ENCODE measurements at regions not wholly inside any gene's neighbourhood (a gene's known extent, or its start where the extent isn't known, plus 50 kb on each side); places are given as distances from the start of the nearest gene placed in this dataset.

DNA sequence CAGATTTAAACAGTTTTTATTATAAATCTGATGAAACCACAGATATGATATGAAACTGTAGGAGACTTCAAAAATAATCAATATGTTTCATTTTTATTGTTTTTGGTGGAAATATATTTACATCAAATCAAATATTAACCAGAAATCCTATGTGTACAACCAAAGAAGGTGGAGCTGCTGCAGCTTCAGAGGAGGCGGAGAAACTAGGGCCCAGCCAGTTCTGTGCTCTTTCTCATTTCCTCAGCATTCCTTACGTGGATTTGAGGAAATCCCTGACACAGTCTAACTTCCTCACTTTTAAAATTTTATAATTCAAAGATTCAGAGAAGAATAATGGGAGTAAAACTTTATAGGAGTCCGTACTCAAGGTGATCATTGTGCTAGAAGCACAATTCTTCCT is 610.7 kb upstream of the CPXCR1 start:
- TF ChIP-seq CTCF (conservative IDR thresholded peaks at IDR 0.05; ENCODE audit: low read depth in 2 of 2) (no peak), POLR2AphosphoS5 (IDR thresholded peaks at IDR 0.05; ENCODE audit: low read depth) (no peak), CREB1 (CRISPR knock-in tag; IDR thresholded peaks at IDR 0.05; ENCODE audit: low read depth) (no peak), EZH2phosphoT487 (IDR thresholded peaks at IDR 0.05; ENCODE audit: unreplicated experiment) (no peak), STAT1 (IDR thresholded peaks at IDR 0.05; ENCODE audit: unreplicated experiment) (no peak), EZH2 (IDR thresholded peaks at IDR 0.05; ENCODE audit: low read depth, unreplicated experiment) (no peak)
- TF ChIP-seq, protein P1, sequence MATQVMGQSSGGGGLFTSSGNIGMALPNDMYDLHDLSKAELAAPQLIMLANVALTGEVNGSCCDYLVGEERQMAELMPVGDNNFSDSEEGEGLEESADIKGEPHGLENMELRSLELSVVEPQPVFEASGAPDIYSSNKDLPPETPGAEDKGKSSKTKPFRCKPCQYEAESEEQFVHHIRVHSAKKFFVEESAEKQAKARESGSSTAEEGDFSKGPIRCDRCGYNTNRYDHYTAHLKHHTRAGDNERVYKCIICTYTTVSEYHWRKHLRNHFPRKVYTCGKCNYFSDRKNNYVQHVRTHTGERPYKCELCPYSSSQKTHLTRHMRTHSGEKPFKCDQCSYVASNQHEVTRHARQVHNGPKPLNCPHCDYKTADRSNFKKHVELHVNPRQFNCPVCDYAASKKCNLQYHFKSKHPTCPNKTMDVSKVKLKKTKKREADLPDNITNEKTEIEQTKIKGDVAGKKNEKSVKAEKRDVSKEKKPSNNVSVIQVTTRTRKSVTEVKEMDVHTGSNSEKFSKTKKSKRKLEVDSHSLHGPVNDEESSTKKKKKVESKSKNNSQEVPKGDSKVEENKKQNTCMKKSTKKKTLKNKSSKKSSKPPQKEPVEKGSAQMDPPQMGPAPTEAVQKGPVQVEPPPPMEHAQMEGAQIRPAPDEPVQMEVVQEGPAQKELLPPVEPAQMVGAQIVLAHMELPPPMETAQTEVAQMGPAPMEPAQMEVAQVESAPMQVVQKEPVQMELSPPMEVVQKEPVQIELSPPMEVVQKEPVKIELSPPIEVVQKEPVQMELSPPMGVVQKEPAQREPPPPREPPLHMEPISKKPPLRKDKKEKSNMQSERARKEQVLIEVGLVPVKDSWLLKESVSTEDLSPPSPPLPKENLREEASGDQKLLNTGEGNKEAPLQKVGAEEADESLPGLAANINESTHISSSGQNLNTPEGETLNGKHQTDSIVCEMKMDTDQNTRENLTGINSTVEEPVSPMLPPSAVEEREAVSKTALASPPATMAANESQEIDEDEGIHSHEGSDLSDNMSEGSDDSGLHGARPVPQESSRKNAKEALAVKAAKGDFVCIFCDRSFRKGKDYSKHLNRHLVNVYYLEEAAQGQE (IDR thresholded peaks at IDR 0.05; ENCODE audit: unreplicated experiment): no peak

All from GM23338 (cell line).